ENCODE measurements at regions not wholly inside any gene's neighbourhood (a gene's known extent, or its start where the extent isn't known, plus 50 kb on each side); places are given as distances from the start of the nearest gene placed in this dataset.

DNA sequence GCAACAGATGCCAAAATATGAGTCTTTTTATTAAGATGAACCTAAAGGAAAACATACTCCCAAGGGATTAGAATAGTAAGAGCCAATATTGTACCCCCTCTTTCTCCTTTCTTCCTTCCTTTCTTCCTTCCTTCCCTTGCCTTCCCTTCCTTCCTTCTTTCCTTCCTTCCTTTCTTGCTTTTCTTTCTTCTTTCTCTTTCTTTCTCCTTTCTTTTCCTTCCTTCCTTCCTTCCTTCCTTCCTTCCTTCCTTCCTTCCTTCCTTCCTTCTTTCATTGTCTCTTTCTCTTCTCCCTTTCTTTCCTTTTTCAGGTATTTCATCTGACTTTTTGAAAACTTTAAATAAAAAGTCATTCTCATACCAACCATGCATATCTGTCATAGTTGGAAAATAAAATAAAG is 892.5 kb downstream of the LRFN5 start:
- TF ChIP-seq POLR2A (IDR thresholded peaks at IDR 0.05) (no peak), POLR2AphosphoS5 (IDR thresholded peaks at IDR 0.05; ENCODE audit: insufficient read depth in 1 of 2, low read depth in 1 of 2) (no peak)
- TF ChIP-seq, protein P1, sequence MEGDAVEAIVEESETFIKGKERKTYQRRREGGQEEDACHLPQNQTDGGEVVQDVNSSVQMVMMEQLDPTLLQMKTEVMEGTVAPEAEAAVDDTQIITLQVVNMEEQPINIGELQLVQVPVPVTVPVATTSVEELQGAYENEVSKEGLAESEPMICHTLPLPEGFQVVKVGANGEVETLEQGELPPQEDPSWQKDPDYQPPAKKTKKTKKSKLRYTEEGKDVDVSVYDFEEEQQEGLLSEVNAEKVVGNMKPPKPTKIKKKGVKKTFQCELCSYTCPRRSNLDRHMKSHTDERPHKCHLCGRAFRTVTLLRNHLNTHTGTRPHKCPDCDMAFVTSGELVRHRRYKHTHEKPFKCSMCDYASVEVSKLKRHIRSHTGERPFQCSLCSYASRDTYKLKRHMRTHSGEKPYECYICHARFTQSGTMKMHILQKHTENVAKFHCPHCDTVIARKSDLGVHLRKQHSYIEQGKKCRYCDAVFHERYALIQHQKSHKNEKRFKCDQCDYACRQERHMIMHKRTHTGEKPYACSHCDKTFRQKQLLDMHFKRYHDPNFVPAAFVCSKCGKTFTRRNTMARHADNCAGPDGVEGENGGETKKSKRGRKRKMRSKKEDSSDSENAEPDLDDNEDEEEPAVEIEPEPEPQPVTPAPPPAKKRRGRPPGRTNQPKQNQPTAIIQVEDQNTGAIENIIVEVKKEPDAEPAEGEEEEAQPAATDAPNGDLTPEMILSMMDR (IDR thresholded peaks at IDR 0.05), result no peak
